Fibroblast of skin of left biceps (primary cell): ENCODE measurements at regions not wholly inside any gene's neighbourhood (a gene's known extent, or its start where the extent isn't known, plus 50 kb on each side); places are given as distances from the start of the nearest gene placed in this dataset.
"Not testable (repeated sequence)": the region's sequence is repeated elsewhere in the genome, so short reads cannot be mapped to it uniquely, and the experiment has no call there.

Experiments used
- DNase-seq, 2 experiments: peaks; one replicate each; pipeline ENCODE4 v3.0.0-alpha.2; 2013; ENCODE audit warnings: low read depth in 2 of 2

DNA sequence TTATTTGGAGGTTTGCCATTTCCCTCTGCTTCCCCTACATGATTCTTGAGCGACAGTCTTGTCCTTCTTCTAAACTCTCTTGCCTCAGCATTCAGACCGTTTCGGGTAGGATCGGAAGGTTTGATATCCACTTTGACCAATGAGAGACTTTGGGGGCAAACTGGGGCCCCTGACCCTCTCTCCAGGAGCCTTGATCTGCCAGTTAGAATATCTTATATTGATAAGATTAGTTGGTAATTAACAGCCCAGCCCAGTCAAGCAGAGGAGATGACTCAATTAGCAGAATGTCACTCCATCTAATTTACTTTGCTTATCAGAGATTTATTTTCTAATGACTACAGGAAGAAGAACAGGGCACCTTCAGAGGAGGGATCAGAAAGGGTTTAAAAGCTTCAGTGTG lies 532.8 kb downstream of the XYLT1 start:
- DNase-seq = no peak

DNA sequence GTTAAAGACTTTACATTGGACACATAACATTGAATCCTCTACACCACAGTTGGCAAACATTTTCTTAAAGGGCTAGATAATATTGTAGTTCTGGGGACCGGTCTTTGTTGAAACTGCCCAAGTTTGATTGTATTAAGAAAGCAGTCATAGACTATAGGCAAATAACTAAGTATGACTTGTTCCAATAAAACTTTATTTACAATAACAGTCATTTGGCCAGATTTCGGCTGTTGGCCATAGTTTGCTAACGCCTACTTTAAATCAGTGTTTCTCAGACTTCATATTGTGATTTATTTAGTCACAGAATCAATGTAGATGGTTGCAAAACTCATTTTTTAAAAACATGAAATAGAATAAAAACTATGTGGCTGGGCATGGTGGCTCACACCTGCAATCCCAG lies 531.8 kb downstream of the XYLT1 start:
- no peak for DNase-seq

DNA sequence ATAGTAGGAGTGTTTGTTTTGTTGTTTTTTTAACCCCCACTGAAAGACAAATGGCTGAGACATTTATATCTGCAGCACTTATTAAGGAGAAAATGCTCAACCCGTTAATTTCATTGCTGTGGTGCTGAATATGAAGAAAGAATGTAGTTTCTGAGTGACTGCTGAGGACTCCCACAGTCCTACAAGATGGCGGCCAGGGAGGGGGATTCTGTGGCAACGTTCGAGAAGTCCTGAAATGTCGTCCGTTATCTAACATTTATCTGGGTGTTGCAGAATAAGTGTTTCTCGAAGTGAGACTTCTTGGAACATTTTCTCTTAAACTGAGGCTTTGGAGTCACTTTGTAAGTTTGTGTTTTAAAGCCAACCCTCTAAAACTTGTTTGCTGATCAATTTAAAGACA lies 530.4 kb downstream of the XYLT1 start:
- no peak for DNase-seq

DNA sequence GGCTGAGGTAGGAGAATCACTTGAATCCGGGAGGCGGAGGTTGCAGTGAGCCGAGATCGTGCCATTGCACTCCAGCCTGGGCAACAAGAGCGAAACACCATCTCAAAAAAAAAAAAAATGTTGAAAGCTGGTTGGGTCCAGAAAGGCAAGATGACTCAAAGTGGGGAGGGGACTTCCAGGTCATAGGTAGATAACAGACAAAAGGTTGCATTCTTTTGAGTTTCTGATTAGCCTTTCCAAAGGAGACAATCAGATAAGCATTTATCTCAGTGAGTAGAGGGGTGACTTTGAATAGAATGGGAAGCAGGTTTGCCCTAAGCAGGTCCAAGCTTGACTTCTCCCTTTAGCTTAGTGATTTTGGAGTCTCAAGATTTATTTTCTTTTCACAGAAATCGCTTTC lies 527.9 kb downstream of the XYLT1 start:
- DNase-seq = not testable (repeated sequence)

- DNase-seq = no peak
Observed at GRCh38 chr16:16945207-16945606, 525.6 kb downstream of the XYLT1 start.

- DNase-seq = no peak
Observed at GRCh38 chr16:16956376-16956775, 514.4 kb downstream of the XYLT1 start.

DNA sequence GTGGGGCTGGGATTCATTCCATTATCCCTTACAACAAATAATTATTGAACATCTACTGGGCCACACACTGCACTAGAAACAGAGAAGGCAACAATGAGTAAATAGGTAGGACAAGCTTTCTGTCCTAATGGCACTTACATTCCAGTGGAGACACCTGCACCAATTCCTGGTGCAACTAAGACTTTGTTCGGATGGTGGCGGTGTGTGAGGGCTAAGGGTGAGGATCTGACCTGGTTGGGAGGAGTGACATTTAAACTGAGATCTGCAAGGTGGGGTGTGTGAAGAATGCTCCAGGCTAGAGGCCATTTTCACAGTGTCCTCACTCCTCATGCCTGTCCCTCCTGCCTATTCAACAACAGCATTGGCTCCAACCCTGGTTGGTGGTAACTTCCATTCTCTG lies 510.0 kb downstream of the XYLT1 start:
- DNase-seq = no peak

GRCh38 chr16:16966439-16966838 lies 504.3 kb downstream of the XYLT1 start:
- DNase-seq = no peak

GRCh38 chr16:16971042-16971441 lies 499.7 kb downstream of the XYLT1 start:
- DNase-seq = no peak

DNA sequence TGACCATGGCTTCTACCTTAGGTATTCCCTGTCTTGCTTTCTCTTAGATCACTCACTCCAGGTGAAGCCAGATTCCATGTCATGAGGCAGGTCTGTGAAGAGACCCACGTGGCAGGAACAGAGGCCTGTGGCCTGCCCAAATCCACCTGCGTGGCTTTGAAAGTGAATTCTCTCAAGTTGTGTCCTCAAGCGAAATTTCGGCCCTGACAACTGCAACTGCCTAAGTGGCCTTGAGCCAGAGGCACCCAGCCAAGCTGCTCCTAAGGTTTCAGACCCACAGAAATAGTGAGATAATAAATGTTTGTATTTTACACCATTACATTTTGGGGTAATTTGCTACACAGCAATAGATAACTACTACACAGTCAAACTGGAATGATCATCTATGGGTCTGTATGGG lies 497.9 kb downstream of the XYLT1 start:
- DNase-seq = no peak

DNA sequence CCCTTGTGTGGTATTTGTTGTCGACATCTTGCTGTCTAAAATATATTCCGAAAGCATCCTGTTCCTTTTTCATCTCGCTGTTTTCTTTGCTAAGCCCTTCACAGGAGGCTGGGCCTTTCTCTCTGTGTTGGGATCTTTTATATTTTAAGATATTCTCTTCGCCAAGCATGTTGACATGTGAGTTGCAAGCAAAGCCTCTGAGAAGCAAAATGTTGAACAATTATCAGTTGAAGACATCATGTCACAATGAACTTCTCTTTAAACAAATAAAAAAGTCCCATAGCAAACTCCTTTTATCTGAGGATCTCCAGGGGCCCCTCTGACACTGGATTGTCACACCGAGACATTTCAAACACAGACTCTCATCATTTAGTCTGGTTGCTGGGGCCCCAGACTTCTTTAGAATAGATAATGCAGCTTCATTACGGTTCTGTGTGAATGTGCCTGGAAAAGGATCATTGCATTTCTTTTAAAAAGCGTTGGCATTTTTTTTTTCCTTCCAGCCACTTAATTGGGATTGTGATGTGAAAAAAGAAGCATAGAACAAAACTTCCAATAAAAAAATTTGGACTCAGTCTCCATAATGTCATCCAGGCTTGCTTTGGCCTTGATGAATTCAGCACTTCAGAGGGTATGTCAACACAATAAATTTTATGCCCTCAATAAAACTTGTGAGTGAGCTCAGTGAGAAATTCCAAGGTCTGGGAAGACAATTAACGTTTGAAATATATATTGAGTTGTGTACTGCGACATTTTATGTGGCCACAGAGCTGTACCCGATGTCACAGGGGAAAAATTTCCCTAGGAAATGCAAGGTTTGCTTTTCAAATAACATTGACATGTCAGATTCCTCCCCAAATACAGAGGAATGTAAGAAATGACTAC lies 496.8 kb downstream of the XYLT1 start:
- no peak for DNase-seq

- DNase-seq = no peak
Observed at GRCh38 chr16:16982614-16983013, 488.1 kb downstream of the XYLT1 start.

DNA sequence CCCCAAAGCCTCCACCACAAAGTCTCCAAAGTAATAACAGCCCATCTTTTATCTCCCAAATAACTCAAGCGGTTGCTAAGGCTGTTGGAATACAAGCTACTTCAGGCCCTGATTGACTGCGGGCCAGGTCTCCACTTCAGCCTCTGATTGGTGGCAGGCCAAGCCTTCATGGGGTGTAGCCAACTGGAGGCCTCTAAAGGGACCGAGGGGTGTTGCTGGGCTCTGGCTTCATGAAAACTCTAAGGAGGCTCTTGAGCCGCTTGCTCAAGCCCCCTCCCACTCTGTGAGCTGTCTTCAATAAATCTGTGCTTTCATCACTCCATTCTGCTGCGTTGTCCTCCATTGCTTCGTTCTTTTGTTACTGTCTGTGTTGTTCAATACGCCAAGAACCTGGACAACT lies 487.2 kb downstream of the XYLT1 start:
- DNase-seq = no peak

GRCh38 chr16:16984091-16984490 lies 486.7 kb downstream of the XYLT1 start:
- not testable (repeated sequence) for DNase-seq

GRCh38 chr16:16985707-16986106 lies 485.1 kb downstream of the XYLT1 start:
- DNase-seq = no peak

GRCh38 chr16:16988963-16989362 lies 481.8 kb downstream of the XYLT1 start:
- no peak for DNase-seq

- no peak for DNase-seq
Observed at GRCh38 chr16:16989368-16989767, 481.4 kb downstream of the XYLT1 start.

DNA sequence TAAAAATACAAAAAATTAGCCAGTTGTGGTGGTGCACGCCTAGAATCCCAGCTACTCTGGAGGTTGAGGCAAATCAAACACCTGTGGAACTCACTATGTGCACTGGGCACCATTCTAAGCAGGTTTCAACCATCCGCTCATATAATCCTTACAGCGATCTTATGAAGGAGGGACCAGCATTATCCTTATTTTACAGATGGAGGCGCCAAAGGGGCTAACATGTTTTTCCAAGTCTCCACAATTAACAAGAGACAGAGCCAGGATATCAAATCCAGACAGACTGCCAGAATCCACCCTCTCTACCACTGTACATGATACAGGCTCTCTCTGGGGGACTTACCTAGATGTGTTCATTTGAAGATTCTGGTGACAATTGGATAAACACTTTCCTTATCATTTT lies 479.0 kb downstream of the XYLT1 start:
- DNase-seq = no peak

DNA sequence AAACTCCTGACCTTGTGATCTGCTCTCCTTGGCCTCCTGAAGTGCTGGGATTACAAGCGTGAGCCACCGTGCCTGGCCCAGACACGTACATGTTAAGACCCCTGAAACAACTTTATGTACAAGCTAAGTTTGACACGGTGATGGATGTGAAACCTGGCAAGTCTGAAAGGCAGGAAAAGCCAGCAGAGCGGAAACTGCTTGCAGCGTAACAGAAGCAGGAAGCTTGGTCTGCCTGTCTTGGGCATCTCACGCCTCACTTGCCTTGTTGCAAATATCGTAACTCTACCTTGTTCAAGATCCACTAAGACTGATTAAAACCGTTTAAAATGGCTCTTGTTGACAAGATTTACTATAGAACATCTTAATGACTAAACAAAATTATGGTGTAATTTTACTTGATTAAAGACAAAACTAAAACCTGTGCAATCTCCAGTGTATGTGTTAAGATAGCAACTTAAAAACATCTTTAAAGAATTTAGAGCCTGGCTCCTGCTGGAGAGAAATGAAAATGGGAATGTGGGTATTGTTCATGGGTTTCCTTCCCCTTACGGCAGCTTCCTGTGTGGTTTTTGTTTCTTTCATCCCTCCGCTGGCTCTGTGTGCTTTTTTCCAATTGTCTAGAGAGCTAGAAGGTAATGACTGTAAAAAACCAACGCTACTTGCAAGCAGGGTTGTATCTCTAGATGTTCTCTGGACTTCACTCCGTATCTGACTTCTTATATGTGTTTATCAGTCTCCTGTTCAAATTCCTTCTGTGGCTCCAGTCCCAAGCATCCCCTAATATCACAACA lies 477.6 kb downstream of the XYLT1 start:
- no peak for DNase-seq

- no peak for DNase-seq
Observed at GRCh38 chr16:16994831-16995230, 475.9 kb downstream of the XYLT1 start.

- DNase-seq = no peak
Observed at GRCh38 chr16:16996827-16997226, 473.9 kb downstream of the XYLT1 start.

- DNase-seq = no peak
Observed at GRCh38 chr16:16997349-16997748, 473.4 kb downstream of the XYLT1 start.

GRCh38 chr16:17001471-17001870 lies 469.3 kb downstream of the XYLT1 start:
- no peak for DNase-seq
